GM18867 (cell line): ENCODE measurements at regions not wholly inside any gene's neighbourhood (a gene's known extent, or its start where the extent isn't known, plus 50 kb on each side); places are given as distances from the start of the nearest gene placed in this dataset.
A peak's percentile ranks its signal among the peaks of the same experiment; 100 is the strongest.
"Not testable (repeated sequence)": the region's sequence is repeated elsewhere in the genome, so short reads cannot be mapped to it uniquely, and the experiment has no call there.

Experiments
- ATAC-seq: cut with Tn5 transposase; IDR thresholded peaks from one replicate; pipeline ENCODE4 v1.9.1; 2021; ENCODE audit warnings: mild to moderate bottlenecking, moderate library complexity; ENCODE audit not compliant: unreplicated experiment

DNA sequence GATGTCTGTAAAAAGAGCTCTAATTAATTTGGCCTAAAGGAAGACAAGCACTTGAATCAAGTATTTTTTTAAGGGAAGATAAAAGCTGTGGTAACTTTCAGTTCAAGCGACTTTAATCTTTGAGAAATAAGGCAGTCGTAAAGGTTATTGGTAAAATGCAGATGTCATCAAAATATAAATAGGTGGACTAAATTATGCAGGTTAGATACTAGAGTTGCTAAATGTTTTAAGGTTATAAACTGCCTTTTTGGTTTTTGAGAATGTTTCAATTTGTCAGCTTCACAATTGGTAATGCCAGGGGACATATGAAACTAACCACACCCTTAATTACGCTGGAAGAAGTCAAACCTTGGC is 159.5 kb upstream of the OLIG3 start:
- ATAC-seq = no peak

DNA sequence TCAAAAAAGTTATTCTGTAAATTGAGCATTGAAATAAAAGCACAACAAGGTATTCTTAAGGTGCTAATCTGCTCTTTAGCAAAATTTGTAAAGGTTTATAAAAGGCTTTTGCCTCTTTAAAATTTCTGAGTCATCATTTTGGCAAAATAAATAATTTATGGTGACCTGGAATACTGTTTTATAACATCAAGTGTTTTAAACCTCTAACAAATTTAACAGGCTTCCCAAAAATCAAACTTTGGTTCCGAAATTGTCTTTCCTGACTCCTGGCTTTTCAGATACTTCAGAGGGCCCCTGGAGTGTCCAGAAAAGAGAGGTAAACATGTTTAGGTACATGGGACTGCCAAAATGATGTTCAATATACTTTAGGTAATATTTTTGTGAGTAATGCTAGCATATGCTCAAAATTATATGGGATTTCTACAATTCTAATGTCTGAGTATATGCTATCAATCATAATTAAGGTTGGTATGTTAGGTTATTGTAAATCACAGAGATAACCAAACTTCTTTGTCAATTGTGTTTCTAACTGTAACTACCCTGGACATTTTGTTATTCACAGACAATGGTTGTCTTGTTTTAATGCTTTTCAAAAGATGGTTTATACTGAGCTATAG is 160.3 kb upstream of the OLIG3 start:
- ATAC-seq = no peak

DNA sequence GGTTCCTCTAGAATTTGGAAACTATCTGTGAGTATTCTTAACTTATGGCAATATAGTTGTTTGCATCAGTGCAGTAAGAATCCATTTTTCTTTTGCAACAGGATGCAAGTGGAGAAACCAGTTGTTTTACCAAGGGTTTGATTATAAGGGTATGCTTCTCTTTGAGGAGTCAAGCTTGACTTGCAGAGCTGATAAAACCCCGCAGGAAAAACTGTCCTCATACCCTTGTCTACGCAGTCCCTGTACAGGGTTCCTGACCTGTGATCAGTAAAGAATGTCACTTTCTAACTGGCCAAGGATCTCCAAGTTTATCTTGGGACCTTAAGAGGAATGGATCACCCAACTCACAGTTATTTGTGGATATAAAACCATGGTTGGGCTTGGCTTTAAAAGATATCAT is 161.1 kb upstream of the OLIG3 start:
- ATAC-seq = no peak

DNA sequence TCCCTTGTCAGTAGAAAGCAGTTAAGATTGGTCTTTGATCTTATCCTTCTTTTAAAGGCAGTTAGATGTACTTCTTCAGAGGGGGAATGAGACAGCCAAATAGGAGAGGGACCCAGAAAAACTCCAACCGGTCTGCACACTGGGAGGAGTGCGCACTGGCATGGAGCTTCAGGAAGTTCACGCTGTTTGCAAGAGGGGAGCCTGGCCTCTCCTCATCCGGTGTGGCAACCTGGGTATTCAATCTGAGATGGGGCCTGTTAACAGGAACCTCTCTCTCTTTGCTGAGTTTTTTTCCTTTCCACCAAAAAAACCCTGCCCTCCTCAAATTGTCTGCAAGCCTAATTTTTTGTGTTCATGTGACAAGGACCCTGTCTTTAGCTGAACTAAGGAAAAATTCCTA is 162.5 kb upstream of the OLIG3 start:
- no peak for ATAC-seq

DNA sequence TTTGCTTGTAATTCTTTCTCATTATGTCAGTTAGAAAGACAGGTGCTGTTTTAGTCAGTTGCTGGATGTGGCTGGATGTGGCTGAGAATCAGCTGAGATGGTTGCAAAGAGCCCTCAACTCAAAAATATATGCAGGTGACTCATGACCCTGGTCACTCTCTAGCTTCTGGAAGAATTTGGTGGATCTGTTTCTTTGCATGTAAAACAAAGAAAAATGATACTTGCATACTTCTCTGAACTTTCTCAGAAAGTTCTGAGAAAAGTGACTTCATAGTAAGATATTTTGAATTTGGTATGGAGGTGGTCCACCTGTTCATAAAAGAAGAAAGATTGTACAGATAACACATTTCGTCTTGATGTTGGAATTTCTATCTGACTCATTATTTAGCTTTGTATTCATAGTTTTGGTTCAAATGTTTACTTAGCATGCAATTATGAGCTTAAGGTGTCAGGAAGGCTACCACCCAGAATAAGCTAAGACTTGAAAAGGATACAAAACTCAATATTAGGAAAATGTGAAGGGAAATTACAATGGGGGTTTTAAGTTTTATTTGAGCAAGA is 163.2 kb upstream of the OLIG3 start:
- ATAC-seq = no peak

DNA sequence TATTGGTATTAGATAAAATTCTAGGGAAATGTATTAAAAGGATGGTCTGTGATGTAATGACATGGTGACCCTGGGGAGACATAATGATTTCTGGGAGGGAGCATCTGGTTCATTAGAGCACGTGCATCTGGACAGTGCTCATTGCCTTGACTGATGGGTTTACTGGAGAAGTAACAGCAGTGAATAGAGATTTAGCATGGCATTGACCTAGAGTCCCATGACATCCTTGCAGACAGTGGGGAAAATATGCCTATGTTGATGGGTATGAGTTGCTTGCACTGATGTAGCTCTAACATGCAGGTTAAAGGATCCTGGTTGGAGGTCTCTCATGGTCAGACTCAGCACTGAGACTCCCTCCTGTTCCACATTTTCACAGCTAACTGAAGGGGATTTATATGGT is 164.1 kb upstream of the OLIG3 start:
- ATAC-seq = no peak

DNA sequence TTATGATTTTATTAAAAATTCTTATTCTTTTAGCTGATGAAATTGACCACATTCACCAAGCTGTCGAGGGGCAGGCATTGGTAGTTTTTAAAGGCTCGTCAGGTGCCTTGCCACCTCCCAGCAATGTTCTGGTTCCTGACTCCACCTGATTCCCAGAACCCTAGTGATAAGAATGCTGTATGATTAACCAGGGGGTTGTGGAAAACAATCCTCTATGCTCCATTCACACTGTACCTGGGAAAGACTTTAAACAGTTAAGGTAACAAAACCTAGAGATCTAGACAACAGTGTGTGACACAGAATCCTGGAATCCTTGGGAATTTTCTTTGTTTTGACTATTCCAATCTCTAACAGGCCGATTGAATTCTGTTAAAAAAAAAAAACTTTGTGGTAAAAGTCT is 165.7 kb upstream of the OLIG3 start:
- ATAC-seq = no peak

DNA sequence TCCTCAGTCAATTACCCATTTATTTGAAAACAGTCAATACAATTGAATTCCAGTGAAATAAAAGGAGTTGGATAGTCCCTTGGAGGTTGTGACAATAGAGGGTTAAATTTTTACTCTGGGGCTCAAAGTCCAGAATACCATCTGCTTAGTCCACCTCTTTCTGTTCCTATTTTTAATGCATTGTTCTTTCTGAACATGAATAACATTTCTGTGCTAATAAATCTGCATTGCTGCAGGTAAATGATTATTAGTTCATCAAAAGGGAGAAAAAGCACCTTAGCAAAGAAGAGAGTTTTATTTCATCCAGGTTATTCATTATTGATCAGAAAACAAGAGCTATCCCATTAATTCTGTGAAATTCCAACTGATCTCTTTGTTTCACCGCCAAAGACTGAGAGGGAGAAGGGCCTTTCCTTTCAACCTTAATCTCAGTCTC is 166.1 kb upstream of the OLIG3 start:
- ATAC-seq = no peak

DNA sequence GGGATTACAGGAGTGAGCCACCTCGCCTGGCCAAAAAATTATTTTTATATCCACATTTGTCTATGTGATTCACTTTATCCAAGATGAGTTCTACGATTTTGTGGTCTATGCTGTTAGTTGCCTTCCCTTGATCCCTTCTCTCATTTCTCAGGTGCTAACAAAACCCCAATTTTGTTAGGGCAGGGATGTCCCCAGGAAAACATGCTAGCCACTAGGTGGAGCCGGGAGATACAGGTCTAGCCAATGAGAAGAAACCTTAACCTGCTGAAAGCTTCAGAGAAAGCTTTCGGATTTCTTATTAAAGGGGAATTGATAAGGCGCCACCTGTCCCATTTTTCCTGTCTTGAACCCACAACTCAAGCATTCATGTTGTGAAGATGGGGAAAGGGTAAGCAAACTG is 167.4 kb upstream of the OLIG3 start:
- no peak for ATAC-seq

DNA sequence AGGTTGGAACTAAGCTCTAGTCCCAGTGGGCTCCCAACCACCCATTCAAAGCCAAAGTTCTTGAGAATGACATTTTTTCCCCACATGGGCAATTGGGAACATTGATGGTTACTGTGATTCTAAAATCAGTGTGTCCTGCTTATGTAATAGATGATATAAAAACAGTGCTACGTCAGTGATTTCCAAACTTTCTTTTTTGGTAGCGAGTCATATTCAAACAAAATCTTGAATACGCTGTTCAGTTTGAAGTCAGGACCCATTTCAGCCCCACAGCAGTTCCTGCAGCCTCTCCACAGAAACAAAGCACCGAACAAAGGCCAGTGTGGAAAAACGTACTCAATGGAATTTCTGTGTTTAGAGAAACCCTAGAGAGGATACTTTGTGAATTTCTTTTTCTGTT is 170.0 kb upstream of the OLIG3 start:
- no peak for ATAC-seq

DNA sequence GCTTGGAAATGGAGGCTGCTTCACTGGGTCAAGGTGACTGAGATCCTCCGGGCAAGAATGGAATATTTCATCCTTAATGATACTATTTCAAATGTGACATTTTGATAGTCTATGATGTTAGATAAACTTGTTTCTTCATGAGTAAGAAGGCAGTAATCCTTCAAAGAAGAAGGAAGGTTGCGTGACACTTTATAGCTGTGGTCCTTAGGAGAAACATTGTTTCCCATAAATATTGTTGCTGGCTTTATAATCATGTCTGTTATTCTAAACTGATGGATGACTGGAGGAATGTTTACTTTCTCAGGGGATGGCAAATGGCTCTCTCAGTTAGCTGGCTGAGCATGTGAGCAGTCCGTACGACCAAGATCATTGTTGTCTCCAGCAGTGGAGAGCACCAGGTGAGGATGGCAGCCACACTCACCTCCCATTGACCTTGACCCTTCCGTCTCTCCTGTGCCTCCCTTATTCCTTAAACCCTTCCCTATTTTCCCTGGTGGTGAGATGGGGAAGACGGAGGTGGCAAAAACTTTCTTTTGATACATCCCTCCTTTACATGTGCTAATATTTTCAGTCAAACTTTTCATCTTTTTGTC is 171.2 kb upstream of the OLIG3 start:
- ATAC-seq = no peak

DNA sequence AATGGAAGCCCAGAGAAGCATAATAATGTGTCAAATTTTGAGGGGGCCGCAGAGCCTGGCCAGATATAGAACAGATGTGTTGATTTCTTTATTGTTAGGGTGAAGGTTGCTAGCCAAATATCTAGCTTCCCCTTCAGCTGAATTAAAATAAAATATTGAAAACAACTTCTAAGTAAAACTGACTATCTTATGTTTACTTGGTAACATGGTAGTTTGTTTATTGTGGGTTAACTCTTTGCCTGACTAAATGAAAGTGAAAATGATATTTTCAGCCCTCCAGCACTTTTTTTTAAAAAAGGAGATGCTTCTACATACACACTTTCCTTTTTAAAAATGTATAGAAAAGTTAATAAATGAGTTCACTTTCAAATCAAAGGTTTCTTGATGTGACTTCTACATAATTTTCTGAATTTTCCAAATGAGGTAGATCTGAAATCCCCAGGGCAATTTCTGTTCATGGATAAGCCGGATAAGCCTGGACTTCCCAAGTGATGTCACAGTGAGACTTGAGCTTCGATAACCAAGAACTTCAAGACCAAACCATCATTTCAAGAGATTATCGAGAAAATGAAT is 172.1 kb upstream of the OLIG3 start:
- peak; percentile 58 for ATAC-seq

DNA sequence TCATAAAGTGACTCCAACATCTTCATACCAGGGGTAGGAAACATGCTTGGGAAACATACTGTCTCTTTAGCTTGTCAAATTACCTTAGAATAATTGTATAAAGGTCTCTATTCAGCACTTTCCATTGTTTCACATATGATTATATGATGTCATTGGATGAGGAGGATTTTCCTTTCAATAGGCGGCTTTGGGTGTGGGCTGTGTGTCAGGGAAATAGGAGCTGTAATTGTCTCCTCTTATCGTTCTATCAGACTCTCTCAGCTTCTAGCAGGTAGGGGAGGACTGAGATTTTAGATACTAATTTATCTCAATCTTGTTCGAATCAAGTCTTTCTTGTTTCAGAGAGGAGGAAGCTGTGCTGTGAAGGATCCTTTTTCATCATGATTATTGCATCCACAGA is 179.4 kb upstream of the OLIG3 start:
- no peak for ATAC-seq

DNA sequence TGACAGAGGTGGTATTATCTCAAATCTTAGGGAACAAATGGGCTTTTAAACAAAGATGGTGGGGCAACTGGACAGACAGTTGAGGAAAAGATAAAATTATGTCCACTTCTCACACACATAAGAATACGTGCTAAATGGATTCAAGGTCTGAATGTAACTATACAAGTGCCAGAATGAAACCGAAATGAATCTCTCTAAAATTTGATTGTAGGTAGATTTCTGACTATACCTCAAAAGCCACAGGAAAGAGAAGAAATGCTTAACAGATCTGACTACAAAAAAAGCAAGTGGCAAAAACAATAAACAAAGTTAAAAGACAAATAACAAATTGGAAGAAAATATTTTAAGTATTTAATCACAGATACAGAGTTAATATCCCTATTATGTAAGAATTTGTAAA is 182.7 kb upstream of the OLIG3 start:
- peak; percentile 73 for ATAC-seq

DNA sequence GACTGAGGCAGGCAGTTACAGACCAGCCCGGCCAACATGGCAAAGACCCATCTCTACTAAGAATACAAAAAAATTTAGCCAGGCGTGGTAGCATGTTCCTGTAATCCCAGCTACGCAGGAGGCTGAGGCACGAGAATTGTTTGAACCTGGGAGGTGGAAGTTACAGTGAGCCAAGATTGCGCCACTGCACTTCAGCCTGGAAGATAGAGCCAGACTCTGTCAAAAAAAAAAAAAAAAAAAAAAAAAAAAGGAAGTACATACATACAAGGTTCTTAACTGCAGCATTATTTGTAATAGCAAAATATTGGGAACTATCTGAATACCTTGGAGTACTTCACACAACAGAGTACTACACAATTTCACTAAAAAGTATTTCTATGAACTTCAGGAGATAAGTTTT is 183.5 kb upstream of the OLIG3 start:
- ATAC-seq = no peak

DNA sequence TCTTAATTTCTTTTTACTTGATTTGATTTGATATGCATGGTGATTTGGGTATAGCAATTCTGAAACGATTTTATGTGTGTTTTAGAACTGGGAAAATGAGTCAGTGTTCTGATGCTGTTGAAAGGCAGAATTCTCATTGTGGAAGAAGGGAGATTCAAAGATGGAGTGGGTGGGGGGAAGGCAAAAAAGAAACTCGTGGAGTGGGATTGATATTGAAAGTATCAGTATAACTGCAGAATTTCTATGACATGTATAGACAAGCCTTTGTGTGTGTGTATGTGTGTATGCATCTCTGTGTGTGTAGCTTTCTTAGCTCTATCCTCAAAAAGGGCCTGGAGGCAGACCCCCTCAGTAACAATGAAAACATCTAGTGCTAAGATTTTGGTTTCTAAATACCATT is 184.3 kb upstream of the OLIG3 start:
- no peak for ATAC-seq

DNA sequence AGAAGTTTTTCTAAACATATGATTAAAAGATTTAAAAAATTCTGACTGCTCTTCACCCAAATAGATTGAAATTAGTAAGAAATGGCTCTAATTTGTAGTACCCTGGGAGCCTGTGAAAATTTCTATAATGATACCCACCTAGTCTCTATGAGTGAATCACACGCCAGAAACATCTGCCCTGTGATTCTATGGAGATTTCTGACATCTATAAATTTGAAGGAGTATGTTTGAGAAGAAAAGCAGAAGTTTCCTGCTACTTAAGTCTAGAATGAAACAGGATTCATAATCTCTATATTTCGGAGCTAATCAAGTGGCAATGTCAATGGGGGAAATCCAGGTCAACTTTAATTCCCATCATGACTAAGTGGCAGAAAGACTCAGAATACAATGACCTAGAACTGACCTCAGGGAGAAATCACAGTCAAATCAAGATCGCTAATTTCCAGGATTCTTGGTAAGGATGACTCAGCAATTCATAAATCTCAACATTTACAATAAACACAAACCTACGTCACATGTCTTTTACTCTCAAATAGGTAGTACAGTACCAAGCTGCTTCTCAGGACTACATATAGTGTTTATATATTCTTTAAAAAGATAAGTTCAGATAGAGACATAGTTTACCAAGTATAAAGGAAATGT is 186.2 kb upstream of the TNFAIP3 start:
- peak; percentile 38 for ATAC-seq

DNA sequence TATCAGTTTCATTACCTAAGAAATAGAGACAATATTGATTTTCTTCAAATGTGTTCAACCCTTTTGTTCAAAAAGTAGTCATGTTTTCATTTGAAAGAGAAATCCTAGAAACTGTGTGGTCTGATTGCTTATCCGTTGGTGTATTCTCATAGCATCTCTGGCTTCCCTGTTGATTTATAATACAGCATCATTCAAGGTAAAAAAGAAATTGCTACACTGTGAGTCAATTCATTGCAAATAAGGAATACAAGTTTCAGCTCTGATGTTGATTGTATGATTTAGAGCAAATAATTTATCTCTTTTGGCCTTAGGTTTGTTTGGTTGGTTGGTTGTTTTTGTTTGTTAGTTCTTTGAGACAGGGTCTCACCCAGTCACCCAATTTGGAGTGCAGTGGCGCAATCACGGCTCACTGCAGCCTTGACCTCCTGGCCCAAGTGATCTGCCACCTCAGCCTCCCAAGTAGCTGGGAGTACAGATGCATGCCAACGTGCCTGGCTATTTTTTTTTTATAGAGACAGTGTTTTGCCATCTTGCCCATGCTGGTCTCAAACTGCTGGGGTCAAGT is 185.5 kb upstream of the TNFAIP3 start:
- ATAC-seq = no peak

DNA sequence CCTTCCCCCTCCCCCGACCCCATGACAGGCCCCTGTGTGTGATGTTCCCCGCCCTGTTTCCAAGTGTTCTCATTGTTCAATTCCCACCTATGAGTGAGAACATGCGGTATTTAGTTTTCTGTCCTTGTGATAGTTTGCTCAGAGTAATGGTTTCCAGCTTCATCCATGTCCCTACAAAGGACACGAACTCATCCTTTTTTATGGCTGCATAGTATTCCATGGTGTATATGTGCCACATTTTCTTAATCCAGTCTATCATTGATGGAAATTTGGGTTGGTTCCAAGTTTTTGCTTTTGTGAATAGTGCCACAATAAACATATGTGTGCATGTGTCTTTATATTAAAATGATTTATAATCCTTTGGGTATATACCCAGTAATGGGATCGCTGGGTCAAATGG is 184.4 kb upstream of the TNFAIP3 start:
- ATAC-seq = not testable (repeated sequence)

DNA sequence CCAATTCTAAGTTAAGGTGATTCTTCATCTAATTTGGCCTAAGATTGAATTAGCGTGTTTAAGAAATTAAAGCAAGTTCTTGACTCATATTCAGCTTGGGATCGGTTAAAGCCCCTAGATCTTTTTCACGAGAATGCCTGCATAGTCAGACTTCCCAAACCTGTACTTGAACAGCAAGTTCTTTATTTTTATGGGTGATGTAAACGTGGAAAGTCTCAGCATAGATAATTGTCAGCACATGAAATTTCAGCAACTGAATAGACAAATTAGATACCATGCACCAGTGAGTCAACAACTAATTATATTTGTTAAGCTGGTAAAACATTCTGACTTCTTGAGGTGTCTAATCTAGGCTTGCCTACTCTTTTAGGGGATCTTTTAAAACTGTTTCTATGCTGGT is 183.1 kb upstream of the TNFAIP3 start:
- ATAC-seq = no peak

DNA sequence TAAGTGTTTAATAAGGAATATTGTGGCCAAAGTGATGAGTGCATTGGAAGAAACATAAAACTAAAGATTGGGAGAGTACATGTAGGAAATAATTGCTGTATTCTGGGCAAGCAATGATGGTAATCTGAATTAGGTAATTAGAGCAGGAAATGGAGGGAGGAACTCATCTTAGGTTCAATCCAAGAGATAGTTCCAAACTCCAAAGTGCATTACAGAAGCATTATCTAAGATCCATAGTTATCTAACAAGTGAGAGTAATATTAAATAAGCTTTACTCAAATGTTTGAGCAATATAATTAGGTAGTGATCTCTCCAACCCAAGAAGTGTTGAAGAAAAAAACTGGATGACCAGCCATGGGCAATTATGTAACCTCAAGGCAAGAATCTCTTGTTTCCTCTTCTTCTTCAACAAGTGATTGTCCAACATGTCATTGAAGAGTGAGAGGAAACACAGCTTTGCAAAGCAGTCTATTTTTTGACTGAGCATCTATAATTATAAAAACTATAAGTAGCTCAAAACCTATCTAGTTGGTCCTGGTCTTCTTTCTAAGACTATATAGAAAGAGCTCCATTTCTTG is 181.2 kb upstream of the TNFAIP3 start:
- ATAC-seq = no peak
